ENCODE measurements at regions not wholly inside any gene's neighbourhood (a gene's known extent, or its start where the extent isn't known, plus 50 kb on each side); places are given as distances from the start of the nearest gene placed in this dataset.
"Not testable (repeated sequence)": the region's sequence is repeated elsewhere in the genome, so short reads cannot be mapped to it uniquely, and the experiment has no call there.

DNA sequence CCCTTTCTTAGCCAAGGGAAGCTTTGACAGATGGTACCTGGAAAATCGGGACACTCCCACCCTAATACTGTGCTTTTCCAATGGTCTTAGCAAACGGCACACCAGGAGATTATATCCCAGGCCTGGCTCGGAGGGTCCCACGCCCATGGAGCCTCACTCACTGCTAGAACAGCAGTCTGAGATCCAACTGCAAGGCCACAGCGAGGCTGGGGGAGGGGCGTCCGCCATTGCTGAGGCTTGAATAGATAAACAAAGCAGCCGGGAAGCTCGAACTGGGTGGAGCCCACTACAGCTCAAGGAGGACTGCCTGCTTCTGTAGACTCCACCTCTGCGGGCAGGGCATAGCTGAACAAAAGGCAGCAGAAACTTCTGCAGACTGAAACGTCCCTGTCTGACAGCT lies 225.6 kb upstream of the EDNRA start:
- TF ChIP-seq, protein P1, sequence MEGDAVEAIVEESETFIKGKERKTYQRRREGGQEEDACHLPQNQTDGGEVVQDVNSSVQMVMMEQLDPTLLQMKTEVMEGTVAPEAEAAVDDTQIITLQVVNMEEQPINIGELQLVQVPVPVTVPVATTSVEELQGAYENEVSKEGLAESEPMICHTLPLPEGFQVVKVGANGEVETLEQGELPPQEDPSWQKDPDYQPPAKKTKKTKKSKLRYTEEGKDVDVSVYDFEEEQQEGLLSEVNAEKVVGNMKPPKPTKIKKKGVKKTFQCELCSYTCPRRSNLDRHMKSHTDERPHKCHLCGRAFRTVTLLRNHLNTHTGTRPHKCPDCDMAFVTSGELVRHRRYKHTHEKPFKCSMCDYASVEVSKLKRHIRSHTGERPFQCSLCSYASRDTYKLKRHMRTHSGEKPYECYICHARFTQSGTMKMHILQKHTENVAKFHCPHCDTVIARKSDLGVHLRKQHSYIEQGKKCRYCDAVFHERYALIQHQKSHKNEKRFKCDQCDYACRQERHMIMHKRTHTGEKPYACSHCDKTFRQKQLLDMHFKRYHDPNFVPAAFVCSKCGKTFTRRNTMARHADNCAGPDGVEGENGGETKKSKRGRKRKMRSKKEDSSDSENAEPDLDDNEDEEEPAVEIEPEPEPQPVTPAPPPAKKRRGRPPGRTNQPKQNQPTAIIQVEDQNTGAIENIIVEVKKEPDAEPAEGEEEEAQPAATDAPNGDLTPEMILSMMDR (IDR thresholded peaks at IDR 0.05): not testable (repeated sequence)
- TF ChIP-seq POLR2A (IDR thresholded peaks at IDR 0.05): not testable (repeated sequence)

Data from Peyer's patch (tissue), 4 donors.